ENCODE measurements at regions not wholly inside any gene's neighbourhood (a gene's known extent, or its start where the extent isn't known, plus 50 kb on each side); places are given as distances from the start of the nearest gene placed in this dataset.

DNA sequence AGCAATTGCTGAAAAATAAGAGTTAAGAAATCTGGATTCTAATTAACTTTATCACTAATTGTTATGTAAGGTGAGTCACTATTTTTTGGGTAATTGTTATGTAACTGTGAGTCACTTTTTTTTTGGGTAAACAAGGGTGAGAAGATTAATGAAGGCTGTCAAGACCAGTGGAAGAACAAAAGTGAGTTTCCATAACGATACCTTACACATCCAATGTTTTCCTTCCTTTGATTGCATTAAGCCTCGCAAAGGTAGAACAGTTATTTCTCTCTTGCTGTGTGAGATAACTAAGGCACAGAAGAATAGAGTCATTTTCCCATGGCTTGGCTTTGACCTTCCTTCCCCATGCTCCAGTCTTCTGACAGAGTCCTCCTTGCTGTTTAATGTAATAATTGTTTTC is 374.7 kb downstream of the DDX10 start:
- no peak for TF ChIP-seq YY1 (IDR thresholded peaks at IDR 0.05; ENCODE audit: borderline replicate concordance in 1 of 3, control insufficient read depth in 1 of 3, extremely low read depth in 1 of 3, insufficient read depth in 3 of 3, insufficient read length in 1 of 3, insufficient replicate concordance in 2 of 3, low read depth in 1 of 3, low read length in 2 of 3)
- no peak for TF ChIP-seq KAT8 (IDR thresholded peaks at IDR 0.05; ENCODE audit: low read depth)
- no peak for TF ChIP-seq ILF3 (IDR thresholded peaks at IDR 0.05; ENCODE audit: borderline replicate concordance)
- no peak for TF ChIP-seq TAF9B (IDR thresholded peaks at IDR 0.05; ENCODE audit: partially characterized antibody)
- TF ChIP-seq ATF1 (CRISPR knock-in tag; IDR thresholded peaks at IDR 0.05) = no peak
- TF ChIP-seq ATF1 (tag; IDR thresholded peaks at IDR 0.05) = no peak
- TF ChIP-seq ZNF224 (CRISPR knock-in tag; IDR thresholded peaks at IDR 0.05) = no peak
- no peak for TF ChIP-seq ZBTB1 (CRISPR knock-in tag; IDR thresholded peaks at IDR 0.05; ENCODE audit: borderline replicate concordance, low read depth)
- no peak for TF ChIP-seq ARID1B (IDR thresholded peaks at IDR 0.05)
- no peak for TF ChIP-seq THRAP3 (IDR thresholded peaks at IDR 0.05; ENCODE audit: borderline replicate concordance)
- TF ChIP-seq ZNF57 (CRISPR knock-in tag; IDR thresholded peaks at IDR 0.05) = no peak
- TF ChIP-seq ETV6 (IDR thresholded peaks at IDR 0.05; ENCODE audit: borderline replicate concordance in 1 of 2, low read depth in 2 of 2, low read length in 1 of 2) = no peak
- no peak for TF ChIP-seq ETV6 (CRISPR knock-in tag; IDR thresholded peaks at IDR 0.05; ENCODE audit: borderline replicate concordance)
- no peak for TF ChIP-seq ZNF551 (CRISPR knock-in tag; IDR thresholded peaks at IDR 0.05)
- no peak for TF ChIP-seq NCOA4 (IDR thresholded peaks at IDR 0.05; ENCODE audit: partially characterized antibody)
- TF ChIP-seq, protein P1, sequence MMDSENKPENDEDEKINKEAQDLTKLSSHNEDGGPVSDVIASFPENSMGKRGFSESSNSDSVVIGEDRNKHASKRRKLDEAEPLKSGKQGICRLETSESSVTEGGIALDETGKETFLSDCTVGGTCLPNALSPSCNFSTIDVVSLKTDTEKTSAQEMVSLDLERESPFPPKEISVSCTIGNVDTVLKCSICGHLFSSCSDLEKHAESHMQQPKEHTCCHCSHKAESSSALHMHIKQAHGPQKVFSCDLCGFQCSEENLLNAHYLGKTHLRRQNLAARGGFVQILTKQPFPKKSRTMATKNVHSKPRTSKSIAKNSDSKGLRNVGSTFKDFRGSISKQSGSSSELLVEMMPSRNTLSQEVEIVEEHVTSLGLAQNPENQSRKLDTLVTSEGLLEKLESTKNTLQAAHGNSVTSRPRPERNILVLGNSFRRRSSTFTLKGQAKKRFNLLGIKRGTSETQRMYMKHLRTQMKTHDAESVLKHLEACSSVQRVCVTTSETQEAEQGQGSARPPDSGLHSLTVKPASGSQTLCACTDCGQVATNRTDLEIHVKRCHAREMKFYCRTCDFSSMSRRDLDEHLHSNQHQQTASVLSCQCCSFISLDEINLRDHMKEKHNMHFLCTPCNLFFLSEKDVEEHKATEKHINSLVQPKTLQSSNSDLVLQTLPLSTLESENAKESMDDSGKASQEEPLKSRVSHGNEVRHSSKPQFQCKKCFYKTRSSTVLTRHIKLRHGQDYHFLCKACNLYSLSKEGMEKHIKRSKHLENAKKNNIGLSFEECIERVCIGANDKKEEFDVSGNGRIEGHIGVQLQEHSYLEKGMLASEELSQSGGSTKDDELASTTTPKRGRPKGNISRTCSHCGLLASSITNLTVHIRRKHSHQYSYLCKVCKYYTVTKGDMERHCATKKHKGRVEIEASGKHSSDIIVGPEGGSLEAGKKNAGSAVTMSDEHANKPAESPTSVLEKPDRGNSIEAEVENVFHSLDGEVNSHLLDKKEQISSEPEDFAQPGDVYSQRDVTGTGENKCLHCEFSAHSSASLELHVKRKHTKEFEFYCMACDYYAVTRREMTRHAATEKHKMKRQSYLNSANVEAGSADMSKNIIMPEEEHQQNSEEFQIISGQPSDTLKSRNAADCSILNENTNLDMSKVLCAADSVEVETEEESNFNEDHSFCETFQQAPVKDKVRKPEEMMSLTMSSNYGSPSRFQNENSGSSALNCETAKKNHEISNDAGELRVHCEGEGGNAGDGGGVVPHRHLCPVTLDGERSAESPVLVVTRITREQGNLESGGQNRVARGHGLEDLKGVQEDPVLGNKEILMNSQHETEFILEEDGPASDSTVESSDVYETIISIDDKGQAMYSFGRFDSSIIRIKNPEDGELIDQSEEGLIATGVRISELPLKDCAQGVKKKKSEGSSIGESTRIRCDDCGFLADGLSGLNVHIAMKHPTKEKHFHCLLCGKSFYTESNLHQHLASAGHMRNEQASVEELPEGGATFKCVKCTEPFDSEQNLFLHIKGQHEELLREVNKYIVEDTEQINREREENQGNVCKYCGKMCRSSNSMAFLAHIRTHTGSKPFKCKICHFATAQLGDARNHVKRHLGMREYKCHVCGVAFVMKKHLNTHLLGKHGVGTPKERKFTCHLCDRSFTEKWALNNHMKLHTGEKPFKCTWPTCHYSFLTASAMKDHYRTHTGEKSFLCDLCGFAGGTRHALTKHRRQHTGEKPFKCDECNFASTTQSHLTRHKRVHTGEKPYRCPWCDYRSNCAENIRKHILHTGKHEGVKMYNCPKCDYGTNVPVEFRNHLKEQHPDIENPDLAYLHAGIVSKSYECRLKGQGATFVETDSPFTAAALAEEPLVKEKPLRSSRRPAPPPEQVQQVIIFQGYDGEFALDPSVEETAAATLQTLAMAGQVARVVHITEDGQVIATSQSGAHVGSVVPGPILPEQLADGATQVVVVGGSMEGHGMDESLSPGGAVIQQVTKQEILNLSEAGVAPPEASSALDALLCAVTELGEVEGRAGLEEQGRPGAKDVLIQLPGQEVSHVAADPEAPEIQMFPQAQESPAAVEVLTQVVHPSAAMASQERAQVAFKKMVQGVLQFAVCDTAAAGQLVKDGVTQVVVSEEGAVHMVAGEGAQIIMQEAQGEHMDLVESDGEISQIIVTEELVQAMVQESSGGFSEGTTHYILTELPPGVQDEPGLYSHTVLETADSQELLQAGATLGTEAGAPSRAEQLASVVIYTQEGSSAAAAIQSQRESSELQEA (IDR thresholded peaks at IDR 0.05; ENCODE audit: low read depth) = no peak
- no peak for TF ChIP-seq RBM34 (IDR thresholded peaks at IDR 0.05; ENCODE audit: borderline replicate concordance, insufficient read depth, low read length)
- FAIRE-seq (no peak), DNase-seq (ENCODE audit: extremely low read depth in 1 of 4, low spot score in 3 of 4) (no peak), ATAC-seq (no peak)
- H3K36me3 ChIP-seq (ENCODE audit: control insufficient read depth, insufficient read depth, low read length) = no peaks in the 10 kb centered on the region
- no peaks in the 10 kb centered on the region for H3K79me2 ChIP-seq (ENCODE audit: control insufficient read depth, insufficient read depth, low read length)
- in situ Hi-C loops (cut with MboI) (no loop called here), intact Hi-C loops (cut with micrococcal nuclease) (no loop called here)
- H4K20me1 ChIP-seq (replicated peaks; ENCODE audit: control insufficient read depth, insufficient read depth, low read length) = no peaks in the 10 kb centered on the region
- H3K9me1 ChIP-seq (ENCODE audit: control insufficient read depth, insufficient read depth, low read length) = no peaks in the 10 kb centered on the region
- no peak overlapping the region for H3K27ac ChIP-seq (ENCODE audit: extremely low read depth, low read depth, low read length)
- no peaks in the 10 kb centered on the region for H3K27me3 ChIP-seq (ENCODE audit: control insufficient read depth in 2 of 2, insufficient read depth in 2 of 2, low read length in 2 of 2)
- no peak overlapping the region for H3K9ac ChIP-seq (ENCODE audit: insufficient read depth in 1 of 2, low read depth in 2 of 2, low read length in 2 of 2)
- H3K4me3 ChIP-seq = no peak overlapping the region
- H3K4me1 ChIP-seq (replicated peaks in 1 of 2; ENCODE audit: control insufficient read depth in 2 of 2, insufficient read depth in 2 of 2, low read length in 2 of 2) = no peaks in the 10 kb centered on the region
- no peak overlapping the region for H2AFZ ChIP-seq (ENCODE audit: low read depth, low read length)
- WGBS (ENCODE audit: insufficient coverage, low coverage, missing lambda C conversion rate) = 6% methylated on average over 2 of the region's 2 CpGs
- no peak overlapping the region for H3K4me2 ChIP-seq (ENCODE audit: insufficient read depth, low read length)
- H3K9me3 ChIP-seq (replicated peaks; ENCODE audit: control insufficient read depth, insufficient read depth, low read depth, low read length) = no peaks in the 10 kb centered on the region
- BruUV-seq (replicated peaks) = no TSS peak
- CTCF ChIA-PET (ENCODE audit: low intra/inter-chr PET ratio) = no interaction called here
- POLR2A ChIA-PET = no interaction called here
